ENCODE measurements at regions not wholly inside any gene's neighbourhood (a gene's known extent, or its start where the extent isn't known, plus 50 kb on each side); places are given as distances from the start of the nearest gene placed in this dataset.

GRCh38 chr4:13007802-13008470 is 476.2 kb downstream of the RAB28 start:
- no peak for TF ChIP-seq CTCF (conservative IDR thresholded peaks at IDR 0.05; ENCODE audit: low read depth, low read length)
- no peak overlapping the region for H3K4me3 ChIP-seq (ENCODE audit: low read depth, low read length)
- no peak for DNase-seq (ENCODE audit: low read depth)

- DNase-seq (ENCODE audit: low read depth) = no peak
Measured at GRCh38 chr4:12993923-12994322, 490.2 kb downstream of the RAB28 start.

GRCh38 chr4:12987284-12987683 is 496.9 kb downstream of the RAB28 start:
- no peak for TF ChIP-seq CTCF (conservative IDR thresholded peaks at IDR 0.05; ENCODE audit: low read depth, low read length)
- no peak overlapping the region for H3K4me3 ChIP-seq (ENCODE audit: low read depth, low read length)
- no peak for DNase-seq (ENCODE audit: low read depth)

More at GRCh38 chr4:12993923-12994322, 490.2 kb downstream of the RAB28 start:
- no peak for TF ChIP-seq CTCF (conservative IDR thresholded peaks at IDR 0.05; ENCODE audit: low read depth, low read length)
- H3K4me3 ChIP-seq (ENCODE audit: low read depth, low read length) = no peak overlapping the region

GRCh38 chr4:12979797-12980196 is 504.3 kb downstream of the RAB28 start:
- no peak overlapping the region for H3K4me3 ChIP-seq (ENCODE audit: low read depth, low read length)
- no peak for DNase-seq (ENCODE audit: low read depth)
- no peak for TF ChIP-seq CTCF (conservative IDR thresholded peaks at IDR 0.05; ENCODE audit: low read depth, low read length)

- H3K4me3 ChIP-seq (ENCODE audit: low read depth, low read length) = no peak overlapping the region
- DNase-seq (ENCODE audit: low read depth) = no peak
- no peak for TF ChIP-seq CTCF (conservative IDR thresholded peaks at IDR 0.05; ENCODE audit: low read depth, low read length)
Measured at GRCh38 chr4:12978310-12978709, 505.8 kb downstream of the RAB28 start.

GRCh38 chr4:12975511-12975910 is 508.6 kb downstream of the RAB28 start:
- TF ChIP-seq CTCF (conservative IDR thresholded peaks at IDR 0.05; ENCODE audit: low read depth, low read length) = no peak
- no peak for DNase-seq (ENCODE audit: low read depth)

GRCh38 chr4:12973522-12973921 is 510.6 kb downstream of the RAB28 start:
- DNase-seq (ENCODE audit: low read depth) = no peak
- H3K4me3 ChIP-seq (ENCODE audit: low read depth, low read length) = no peak overlapping the region
- no peak for TF ChIP-seq CTCF (conservative IDR thresholded peaks at IDR 0.05; ENCODE audit: low read depth, low read length)

More at GRCh38 chr4:12975511-12975910, 508.6 kb downstream of the RAB28 start:
- H3K4me3 ChIP-seq (ENCODE audit: low read depth, low read length) = no peak overlapping the region
